LNCAP (cell line): ENCODE measurements at regions not wholly inside any gene's neighbourhood (a gene's known extent, or its start where the extent isn't known, plus 50 kb on each side); places are given as distances from the start of the nearest gene placed in this dataset.

Experiments
- TF ChIP-seq, protein P1 (sequence below): fragments of 450-650 bp; IDR thresholded peaks from 2 replicates; pipeline ENCODE4 v1.5.1; 2017; ENCODE audit warnings: mild to moderate bottlenecking

DNA sequence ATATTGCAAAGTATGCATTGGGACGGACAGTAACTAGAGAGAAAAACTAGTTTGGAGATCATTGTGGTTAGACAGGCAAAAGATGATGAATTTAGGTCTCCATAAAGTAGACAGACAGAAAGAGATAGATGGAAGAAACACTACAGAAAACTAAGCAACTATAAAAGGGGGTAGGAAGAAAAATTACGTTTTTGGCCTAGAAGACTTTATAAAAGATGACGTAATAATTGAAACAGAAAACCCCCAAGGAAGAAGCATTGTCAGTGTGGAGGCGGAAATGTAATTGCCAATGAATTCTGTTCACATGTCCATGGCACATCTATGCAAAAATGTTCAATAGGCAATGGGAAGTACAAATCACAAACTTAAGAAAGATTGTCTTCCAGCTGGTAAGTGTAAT is 1211.5 kb upstream of the ZEB2 start:
- TF ChIP-seq, protein P1, sequence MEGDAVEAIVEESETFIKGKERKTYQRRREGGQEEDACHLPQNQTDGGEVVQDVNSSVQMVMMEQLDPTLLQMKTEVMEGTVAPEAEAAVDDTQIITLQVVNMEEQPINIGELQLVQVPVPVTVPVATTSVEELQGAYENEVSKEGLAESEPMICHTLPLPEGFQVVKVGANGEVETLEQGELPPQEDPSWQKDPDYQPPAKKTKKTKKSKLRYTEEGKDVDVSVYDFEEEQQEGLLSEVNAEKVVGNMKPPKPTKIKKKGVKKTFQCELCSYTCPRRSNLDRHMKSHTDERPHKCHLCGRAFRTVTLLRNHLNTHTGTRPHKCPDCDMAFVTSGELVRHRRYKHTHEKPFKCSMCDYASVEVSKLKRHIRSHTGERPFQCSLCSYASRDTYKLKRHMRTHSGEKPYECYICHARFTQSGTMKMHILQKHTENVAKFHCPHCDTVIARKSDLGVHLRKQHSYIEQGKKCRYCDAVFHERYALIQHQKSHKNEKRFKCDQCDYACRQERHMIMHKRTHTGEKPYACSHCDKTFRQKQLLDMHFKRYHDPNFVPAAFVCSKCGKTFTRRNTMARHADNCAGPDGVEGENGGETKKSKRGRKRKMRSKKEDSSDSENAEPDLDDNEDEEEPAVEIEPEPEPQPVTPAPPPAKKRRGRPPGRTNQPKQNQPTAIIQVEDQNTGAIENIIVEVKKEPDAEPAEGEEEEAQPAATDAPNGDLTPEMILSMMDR, result no peak

DNA sequence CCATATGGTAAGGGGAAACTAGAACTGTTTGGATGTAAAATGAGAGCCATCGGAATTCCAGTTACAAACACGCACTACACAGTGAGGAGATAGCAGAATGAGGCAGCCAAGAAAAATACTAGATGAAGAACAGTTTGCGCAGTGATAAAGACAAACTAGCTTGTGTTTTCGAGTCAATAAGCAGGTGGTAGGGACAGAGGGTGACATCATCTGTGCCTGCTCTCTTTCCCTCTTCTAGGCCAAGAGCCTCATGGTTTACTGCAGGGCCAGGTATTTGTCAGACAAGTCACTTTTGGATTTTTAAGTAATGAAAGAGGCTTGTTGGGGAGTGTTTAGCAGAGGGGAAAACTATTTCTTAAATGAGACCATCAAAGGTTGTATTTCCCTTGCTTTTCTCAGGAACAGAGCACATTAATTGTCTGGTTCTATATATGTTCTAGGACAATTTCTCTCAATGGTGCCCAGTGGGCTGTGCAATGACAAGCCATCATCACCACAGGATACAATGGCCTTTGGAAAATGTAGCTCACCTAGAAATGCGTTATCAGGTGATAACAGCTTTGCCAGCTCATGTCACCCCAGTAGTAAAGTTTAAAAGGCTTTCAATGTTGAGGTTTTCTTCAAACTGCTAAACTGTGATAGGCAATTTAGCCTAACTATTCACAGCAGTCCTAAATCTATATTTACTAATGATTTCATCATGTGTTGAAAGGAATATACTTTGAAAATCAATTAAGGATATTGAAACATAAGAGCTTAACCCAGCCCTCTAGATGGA is 1210.3 kb upstream of the ZEB2 start:
- TF ChIP-seq, protein P1, result no peak

DNA sequence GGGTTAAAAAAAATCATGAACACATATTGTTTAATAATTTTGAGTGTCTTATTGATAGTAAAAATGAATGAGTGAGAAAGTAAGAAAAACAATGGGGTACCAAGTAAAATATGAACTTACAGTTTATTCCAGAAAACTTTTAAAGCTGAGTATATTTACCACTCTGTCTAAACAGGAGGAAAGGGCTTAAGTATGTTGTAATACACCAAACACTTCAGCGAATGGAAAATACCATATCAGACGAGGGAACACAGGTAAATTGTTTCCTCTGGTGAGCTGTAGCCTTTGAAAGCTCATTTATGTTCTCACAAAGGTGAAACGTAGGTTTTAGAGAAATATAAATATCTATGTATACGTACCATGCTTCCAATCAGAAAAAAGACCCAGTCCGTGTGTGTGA is 1209.6 kb upstream of the ZEB2 start:
- TF ChIP-seq, protein P1, result no peak

- TF ChIP-seq, protein P1, result no peak
These were observed 1208.6 kb upstream of the ZEB2 start for GRCh38 chr2:145728511-145728910.

- TF ChIP-seq, protein P1, result no peak
These were observed 1206.0 kb upstream of the ZEB2 start for GRCh38 chr2:145725876-145726275.

DNA sequence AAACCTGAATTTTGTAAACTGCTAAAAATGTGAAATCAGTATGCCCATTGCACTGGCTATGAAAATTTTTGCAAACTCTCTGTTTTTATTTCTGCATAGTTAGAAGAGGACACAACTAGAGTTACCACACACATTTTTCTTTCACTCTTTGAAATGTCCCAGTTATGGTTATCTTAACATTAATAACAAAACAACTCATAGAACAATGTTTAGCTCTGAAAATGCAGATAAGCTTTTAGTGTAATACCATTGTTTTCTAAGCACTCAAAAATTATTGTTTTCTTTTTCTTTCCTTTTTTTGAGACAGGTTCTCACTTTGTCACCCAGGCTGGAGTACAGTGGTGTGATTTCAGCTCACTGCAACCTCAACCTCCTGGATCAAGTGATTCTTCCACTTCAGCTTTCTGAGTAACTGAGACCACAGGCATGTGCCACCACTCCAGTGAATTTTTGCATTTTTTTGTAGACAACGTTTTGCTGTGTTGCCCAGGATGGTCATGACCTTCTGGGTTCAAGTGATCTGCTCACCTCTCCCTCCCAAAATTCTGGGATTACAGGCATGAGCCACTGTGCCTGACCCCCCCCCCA is 1204.5 kb upstream of the ZEB2 start:
- TF ChIP-seq, protein P1, result no peak

DNA sequence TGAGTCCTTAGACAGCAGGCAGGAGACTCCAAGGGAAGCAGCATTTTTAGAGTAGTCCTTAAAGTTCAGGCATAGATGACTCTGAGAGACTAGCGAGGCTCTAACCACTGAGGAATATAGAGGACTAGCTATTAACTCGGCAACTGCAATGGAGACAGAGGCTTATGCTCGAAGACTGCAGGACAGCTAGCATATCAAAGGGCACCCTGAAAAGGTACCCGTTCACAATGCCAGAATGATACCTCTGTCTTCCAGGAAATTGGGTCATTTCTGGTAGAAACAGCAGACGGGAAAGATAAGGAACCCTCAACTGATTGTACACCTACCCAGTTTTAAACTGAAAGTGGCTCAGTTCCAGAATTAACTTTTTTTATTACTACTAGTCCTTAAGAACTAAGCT is 1204.0 kb upstream of the ZEB2 start:
- TF ChIP-seq, protein P1, result no peak
